ENCODE measurements at regions not wholly inside any gene's neighbourhood (a gene's known extent, or its start where the extent isn't known, plus 50 kb on each side); places are given as distances from the start of the nearest gene placed in this dataset.

GRCh38 chr7:112665709-112666108, 124.5 kb downstream of the TMEM168 start:
- TF ChIP-seq POLR2A (IDR thresholded peaks at IDR 0.05) (no peak), CTCF (IDR thresholded peaks at IDR 0.05) (no peak)
